ENCODE measurements at regions not wholly inside any gene's neighbourhood (a gene's known extent, or its start where the extent isn't known, plus 50 kb on each side); places are given as distances from the start of the nearest gene placed in this dataset.

DNA sequence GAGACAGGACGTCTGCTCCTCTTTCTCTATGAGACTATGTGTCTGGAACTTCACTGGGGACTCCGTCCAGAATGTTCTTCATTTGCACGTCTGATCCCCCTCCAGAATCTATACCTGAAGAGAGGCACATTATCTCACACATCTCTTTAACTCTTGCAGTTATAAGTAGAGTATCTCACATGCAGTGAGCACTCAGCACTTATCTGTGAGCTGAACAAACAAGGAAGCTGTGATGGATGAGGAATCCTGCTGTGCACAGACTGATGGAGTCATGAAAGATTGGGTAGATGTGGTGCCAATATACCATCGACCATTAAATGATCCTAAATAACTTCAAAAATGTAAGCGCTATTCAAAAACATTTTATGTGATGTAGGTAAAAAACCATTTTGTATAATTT is 888.3 kb upstream of the CELF4 start:
- H3K4me3 ChIP-seq (replicated peaks; ENCODE audit: low read depth, low read length): no peak overlapping the region
- H3K36me3 ChIP-seq (ENCODE audit: control insufficient read depth, insufficient read depth, low read length): no peaks in the 10 kb centered on the region
- DNase-seq (ENCODE audit: extremely low read depth, insufficient read length): no peak
- TF ChIP-seq, protein P1, sequence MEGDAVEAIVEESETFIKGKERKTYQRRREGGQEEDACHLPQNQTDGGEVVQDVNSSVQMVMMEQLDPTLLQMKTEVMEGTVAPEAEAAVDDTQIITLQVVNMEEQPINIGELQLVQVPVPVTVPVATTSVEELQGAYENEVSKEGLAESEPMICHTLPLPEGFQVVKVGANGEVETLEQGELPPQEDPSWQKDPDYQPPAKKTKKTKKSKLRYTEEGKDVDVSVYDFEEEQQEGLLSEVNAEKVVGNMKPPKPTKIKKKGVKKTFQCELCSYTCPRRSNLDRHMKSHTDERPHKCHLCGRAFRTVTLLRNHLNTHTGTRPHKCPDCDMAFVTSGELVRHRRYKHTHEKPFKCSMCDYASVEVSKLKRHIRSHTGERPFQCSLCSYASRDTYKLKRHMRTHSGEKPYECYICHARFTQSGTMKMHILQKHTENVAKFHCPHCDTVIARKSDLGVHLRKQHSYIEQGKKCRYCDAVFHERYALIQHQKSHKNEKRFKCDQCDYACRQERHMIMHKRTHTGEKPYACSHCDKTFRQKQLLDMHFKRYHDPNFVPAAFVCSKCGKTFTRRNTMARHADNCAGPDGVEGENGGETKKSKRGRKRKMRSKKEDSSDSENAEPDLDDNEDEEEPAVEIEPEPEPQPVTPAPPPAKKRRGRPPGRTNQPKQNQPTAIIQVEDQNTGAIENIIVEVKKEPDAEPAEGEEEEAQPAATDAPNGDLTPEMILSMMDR (IDR thresholded peaks at IDR 0.05; ENCODE audit: insufficient read depth, low read length, poor library complexity, severe bottlenecking): no peak
- H3K27me3 ChIP-seq (replicated peaks; ENCODE audit: control insufficient read depth, insufficient read depth, low read length): no peaks in the 10 kb centered on the region

- no peaks in the 10 kb centered on the region for H3K27me3 ChIP-seq (replicated peaks; ENCODE audit: control insufficient read depth, insufficient read depth, low read length)
- no peak overlapping the region for H3K4me3 ChIP-seq (replicated peaks; ENCODE audit: low read depth, low read length)
- no peak for DNase-seq (ENCODE audit: extremely low read depth, insufficient read length)
- TF ChIP-seq, protein P1 (IDR thresholded peaks at IDR 0.05; ENCODE audit: insufficient read depth, low read length, poor library complexity, severe bottlenecking): no peak
- H3K36me3 ChIP-seq (ENCODE audit: control insufficient read depth, insufficient read depth, low read length): no peaks in the 10 kb centered on the region
Measured at GRCh38 chr18:38450876-38451275, 885.3 kb upstream of the CELF4 start.

DNA sequence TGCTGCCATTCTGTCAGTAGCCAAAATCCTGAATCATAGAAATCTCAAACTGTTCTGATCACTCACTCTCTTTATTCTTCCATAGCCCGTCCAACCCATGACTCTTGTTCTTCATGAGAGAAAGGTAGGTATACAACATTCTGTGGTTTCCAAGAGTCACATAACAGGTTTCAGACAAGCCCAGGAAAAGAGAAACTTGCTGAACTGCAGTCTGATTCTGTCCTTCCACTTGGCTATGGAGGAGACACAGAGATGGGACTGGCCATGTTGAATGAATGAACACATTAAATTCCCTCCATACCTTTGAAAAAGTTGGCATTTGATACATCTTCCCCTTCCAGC is 880.2 kb upstream of the CELF4 start:
- Histone ChIP-seq H3K4me3 (replicated peaks; ENCODE audit: low read depth, low read length) (no peak overlapping the region), H3K36me3 (ENCODE audit: control insufficient read depth, insufficient read depth, low read length) (no peaks in the 10 kb centered on the region), H3K27me3 (replicated peaks; ENCODE audit: control insufficient read depth, insufficient read depth, low read length) (no peaks in the 10 kb centered on the region)
- no peak for DNase-seq (ENCODE audit: extremely low read depth, insufficient read length)
- TF ChIP-seq, protein P1 (IDR thresholded peaks at IDR 0.05; ENCODE audit: insufficient read depth, low read length, poor library complexity, severe bottlenecking): no peak

GRCh38 chr18:38444971-38445803 is 879.6 kb upstream of the CELF4 start:
- Histone ChIP-seq H3K27me3 (replicated peaks; ENCODE audit: control insufficient read depth, insufficient read depth, low read length) (no peaks in the 10 kb centered on the region), H3K4me3 (replicated peaks; ENCODE audit: low read depth, low read length) (no peak overlapping the region), H3K36me3 (ENCODE audit: control insufficient read depth, insufficient read depth, low read length) (no peaks in the 10 kb centered on the region)
- DNase-seq (ENCODE audit: extremely low read depth, insufficient read length): no peak
- TF ChIP-seq, protein P1 (IDR thresholded peaks at IDR 0.05; ENCODE audit: insufficient read depth, low read length, poor library complexity, severe bottlenecking): no peak

GRCh38 chr18:38427736-38428135 is 862.1 kb upstream of the CELF4 start:
- Histone ChIP-seq H3K4me3 (replicated peaks; ENCODE audit: low read depth, low read length) (no peak overlapping the region), H3K27me3 (replicated peaks; ENCODE audit: control insufficient read depth, insufficient read depth, low read length) (no peaks in the 10 kb centered on the region), H3K36me3 (ENCODE audit: control insufficient read depth, insufficient read depth, low read length) (no peaks in the 10 kb centered on the region)
- TF ChIP-seq, protein P1 (IDR thresholded peaks at IDR 0.05; ENCODE audit: insufficient read depth, low read length, poor library complexity, severe bottlenecking): no peak
- DNase-seq (ENCODE audit: extremely low read depth, insufficient read length): no peak

All from GM06990 (cell line).